GM21737 (cell line): ENCODE measurements at regions not wholly inside any gene's neighbourhood (a gene's known extent, or its start where the extent isn't known, plus 50 kb on each side); places are given as distances from the start of the nearest gene placed in this dataset.

ENCODE experiments used
- ATAC-seq: cut with Tn5 transposase; IDR thresholded peaks from one replicate; pipeline ENCODE4 v1.9.1; 2021; ENCODE audit warnings: mild to moderate bottlenecking, moderate library complexity; ENCODE audit not compliant: unreplicated experiment

DNA sequence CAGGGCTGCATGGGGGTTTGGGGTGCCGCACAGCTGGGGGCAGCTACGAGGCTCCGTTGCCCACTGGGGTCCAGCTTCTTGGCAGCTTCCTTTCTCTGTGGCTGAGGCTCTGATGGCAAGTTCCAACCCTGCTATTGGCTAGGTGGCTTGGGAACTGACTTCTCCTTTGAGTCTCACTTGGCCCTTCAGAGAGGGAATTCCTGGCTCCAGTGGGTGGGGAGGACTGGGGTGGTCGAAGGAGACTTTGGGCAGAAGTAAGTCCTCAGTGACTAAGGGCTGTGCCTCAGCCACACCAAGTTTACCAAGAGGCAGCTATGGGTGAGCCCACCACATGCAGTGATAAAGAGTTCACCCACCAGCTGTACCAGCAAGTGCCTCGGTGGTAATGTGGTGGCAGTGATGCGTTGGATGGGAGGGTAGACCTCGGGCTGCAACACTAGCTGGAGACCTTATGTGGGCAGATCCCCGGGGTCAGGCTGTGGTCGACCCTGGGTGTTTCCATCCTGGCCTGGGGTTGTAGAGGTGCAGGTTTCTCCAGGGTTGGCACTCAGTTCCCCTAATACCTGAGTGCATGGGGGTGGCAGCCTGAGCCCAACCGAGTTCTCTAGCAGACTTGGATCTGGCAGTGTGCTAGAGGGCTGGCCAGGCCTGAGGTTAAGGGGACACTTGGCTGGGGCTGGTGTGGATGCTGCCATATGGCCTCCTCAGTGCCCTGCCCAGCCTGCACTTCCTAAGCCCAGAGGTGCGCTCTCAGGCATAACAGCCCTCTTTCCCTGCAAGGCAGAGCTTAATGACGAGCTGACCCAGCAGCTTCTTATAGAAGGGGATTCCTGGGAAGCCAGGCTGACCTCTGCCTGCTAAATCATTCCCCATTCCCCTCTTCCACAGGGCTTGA, 197.0 kb upstream of the CADM1 start:
- no peak for ATAC-seq

DNA sequence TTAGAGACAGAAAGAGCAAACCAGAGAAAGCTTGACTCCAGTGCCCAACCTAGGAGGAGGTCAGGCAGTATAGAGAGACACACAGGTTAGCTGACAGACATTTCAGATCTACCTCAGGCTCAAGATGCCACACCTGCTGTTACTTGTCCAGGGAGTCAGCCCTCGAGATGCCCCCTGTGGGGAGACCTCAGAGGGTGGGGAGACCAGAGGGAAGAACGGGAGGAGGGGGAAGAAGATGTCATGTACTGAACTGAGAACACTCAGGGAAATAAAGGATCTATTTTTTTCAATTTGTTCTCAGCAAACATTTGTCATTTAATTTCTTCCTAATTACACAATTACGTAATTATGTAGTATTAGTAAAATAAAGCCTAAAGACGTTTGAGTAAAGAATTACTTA, 196.3 kb upstream of the CADM1 start:
- no peak for ATAC-seq

DNA sequence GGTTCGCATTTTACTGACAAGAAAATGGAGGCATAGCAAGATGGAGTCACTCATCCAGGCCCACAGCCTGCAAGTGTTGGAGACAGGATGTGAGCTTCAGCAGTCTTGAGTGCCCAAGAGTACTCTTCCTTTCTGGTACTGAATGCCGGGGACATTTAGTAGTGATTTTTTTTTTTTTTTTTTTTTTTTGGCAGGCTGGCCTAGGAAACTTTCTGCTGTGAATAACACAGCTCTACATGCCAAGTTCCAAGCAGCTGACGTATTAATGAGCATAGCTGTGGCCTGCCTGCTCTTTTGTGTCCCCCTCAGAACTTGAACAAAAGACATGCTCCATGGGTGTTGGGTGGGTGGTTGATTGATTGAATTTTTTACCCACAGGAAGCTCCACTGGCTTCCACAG, 195.5 kb upstream of the CADM1 start:
- ATAC-seq, result no peak

DNA sequence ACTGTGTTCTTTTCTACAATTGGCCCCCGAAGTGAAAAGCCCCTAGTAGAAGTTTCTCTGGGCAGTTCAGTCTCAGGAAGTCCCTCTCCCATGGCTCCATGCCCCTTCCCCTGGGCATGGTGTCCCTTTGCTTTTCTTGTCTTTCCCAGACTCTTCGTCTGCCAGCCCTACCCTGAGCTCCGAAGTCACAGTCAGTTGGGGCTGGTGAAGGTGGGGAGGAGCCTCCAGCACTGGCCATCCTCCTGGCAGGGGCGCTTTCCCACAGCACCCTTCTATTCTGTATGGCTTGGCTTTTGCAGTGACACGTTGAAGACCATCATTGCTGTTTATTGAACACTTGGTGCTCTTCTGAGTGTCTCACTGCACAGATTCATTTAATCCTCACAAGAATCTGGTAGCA, 195.1 kb upstream of the CADM1 start:
- no peak for ATAC-seq

DNA sequence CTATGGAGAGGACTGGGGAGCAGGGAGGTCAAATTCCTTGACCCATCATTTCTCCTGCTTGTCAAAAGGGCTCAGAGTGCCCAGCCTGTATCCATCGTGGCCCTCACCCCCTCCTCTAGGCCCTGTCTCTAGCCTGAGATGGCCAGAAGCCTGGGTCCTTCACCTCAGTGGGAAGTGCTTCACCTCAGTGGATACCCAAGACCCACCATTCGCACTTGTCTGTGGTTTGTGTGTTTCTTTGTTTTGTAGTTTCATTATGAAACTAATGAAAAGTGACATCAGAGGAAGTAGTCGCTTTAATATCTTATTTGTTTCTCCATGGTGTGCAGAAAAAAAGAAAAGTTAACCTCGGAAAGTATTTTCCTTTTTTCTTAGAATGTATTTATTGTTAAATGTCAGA, 194.0 kb upstream of the CADM1 start:
- ATAC-seq, result no peak

DNA sequence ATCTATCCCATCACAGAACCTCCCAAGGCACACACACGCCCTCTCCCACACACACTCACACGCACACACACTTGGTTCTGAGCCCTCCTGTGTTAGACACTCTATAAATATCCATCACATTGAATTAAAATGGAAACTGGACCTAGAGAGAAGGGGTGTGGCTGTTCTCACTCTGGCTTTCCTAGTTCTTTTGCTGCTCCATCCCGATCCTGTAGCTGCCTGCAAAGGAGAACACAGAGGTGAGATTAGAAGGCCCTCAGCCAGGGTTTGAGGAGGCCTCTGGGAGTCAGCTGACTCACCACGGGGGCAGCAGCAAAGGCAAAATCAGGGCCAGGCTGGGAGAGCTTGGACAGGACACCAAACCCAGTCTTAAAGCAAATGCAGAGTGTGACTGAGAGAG, 192.3 kb upstream of the CADM1 start:
- ATAC-seq, result no peak

DNA sequence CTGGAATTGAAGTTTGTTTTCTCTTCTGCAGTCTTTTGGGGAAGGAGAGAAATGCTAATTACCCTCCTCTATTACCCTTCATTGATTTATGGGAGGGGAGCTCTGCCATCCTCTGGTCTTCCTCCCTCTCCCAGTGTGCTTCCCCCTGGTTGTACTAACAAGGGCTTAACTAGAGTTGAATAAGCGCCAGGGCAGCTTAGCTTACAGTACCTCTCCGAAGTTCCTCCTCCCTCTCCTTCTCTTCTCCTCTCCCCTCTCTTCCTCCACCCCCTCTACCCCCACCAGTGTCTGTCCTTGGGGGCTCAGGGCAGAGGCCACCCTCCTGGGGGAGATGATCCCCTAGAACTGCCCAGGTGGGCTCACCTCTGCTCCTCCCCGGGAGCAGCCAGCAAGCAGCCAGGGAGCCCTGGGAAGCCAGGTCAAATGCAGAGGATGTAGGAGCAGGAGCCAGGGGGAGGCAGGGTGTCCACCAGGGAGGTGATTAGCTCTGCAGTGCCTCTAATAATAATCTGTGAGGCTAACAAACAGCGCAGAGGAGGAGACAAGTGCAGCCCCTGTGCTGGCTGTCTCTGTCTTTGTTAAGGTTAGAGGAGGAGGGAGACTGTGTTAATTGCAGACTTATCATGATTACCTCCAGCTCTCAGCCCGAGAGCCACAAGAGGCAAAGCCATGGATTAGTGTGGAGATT, 191.6 kb upstream of the CADM1 start:
- no peak for ATAC-seq

DNA sequence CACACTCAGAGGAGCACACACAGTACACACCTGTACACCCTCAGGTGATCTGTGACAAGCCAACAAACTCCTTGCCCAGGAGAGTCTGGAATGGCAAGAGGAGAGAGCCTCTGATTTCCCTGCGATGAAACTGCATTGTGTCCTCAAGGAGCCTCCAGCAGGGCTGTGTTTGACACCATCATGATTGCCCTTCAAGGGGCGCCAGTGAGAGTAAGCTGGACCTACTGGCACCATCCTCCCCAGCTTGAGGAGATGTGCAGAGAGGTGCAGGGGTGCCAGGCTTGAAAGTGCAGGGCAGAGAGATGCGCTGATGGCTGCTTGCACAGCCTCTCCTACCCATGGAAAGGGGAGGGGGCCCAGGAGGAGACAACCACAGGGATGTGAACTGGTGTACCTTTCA, 188.8 kb upstream of the CADM1 start:
- ATAC-seq, result no peak

DNA sequence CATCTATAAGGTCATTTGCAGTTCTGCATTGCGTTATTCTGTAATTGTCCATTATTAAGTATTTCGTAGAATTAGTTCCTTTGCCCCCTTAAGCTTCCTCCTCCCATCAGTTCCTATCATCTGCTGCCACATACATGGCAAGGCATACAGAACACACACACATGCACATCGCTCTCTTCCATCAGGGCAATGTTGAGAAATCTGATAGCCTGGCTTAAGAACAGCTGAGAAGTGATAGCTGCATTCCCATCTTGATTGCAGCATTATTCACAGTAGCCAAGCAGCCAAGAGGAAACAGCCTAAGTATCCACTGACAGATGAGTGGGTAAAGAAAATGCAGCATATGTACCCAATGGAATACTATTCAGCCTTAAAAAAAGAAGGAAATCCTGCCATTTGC, 186.8 kb upstream of the CADM1 start:
- ATAC-seq, result no peak

DNA sequence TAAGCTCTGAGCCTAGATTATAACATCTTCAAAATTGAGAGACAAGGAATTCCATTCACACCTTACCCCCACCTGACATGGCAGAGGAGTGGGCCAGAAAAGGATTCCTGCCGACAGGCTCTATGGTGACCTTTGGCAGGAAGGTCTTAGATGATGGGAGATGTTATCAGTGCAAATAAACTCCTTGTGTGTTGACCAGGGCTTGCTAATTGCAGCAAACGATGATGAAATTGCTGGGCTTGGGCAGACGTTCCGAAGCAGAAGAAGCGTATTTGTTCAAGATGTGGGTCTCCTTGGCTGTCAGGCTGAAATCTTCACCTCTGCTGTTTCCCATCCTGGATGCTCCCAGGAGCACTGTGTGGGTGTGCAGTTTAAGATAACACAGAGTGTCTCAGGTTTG, 183.7 kb upstream of the CADM1 start:
- ATAC-seq, result no peak

DNA sequence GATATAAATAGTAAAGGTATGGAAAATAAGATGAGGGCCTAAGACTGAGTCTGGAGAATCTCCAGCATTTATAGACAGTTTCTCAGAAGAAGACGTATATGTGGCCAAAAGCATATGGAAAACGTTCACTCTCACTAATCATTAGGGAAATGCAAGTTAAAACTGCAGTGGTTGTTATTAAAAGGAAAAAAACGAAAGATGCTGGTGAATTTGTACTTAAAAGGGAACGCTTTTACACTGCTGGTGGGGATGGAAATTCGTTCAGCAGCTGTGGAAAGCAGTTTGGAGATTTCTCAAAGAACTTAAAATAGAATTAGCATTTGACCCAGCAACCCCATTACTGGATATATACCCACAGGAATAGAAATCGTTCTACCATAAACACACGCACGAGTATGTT, 180.5 kb upstream of the CADM1 start:
- no peak for ATAC-seq

DNA sequence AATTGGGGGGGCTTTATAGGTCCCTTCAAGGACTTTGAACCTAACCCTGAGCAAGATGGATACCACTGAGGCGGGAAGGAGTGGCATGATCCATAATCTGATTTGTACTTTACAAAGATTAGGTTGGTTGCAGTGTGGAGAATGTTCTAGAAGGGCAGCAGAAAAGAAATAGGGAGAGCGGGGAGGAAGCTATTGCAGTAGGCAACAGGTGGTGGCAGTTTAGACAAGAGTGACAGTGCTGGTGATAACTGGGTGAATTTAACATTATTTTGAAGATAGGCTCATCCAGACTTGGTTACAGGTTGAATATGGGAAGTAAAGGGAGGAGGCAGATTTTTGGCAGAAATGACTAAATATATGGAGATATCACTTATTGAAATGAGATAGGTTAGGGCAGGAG, 179.9 kb upstream of the CADM1 start:
- ATAC-seq, result no peak

DNA sequence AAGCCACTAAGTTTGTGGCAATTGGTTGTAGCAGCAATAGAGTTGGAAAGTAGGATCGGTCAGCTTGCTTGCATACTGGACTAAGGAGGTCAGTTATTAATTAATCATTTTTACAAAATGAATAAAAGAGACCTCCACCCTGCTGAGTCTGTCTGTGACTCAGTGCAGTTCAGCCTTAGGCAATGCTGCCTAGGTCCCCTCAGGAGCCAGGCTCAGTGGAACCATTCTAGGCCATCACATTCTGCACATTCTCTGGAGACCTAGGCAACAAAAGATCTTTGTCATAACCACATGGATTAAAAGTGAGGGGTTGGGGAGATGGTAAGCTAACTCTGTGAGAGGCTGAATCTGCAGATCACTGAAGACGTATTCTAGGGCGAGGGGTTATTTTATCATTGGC, 178.7 kb upstream of the CADM1 start:
- no peak for ATAC-seq

DNA sequence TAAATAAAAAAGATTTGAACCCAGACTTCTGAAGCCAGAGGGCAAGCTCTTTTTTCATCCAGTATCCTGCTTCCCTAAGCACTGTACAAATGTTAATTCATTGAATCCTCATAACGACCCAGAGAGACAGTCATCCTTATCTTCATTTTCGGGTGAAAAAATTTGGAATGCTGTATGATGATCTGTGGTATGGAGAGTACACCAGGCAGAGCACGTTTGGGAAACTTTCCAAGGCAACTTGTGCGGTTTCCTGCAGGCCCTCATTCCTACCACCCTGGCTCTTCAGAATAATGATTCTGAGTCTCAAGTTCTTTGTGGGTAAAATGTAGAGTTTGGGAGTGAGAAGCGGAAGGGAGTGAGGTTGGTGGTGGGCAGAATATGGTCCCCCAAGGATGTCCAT, 177.9 kb upstream of the CADM1 start:
- no peak for ATAC-seq

DNA sequence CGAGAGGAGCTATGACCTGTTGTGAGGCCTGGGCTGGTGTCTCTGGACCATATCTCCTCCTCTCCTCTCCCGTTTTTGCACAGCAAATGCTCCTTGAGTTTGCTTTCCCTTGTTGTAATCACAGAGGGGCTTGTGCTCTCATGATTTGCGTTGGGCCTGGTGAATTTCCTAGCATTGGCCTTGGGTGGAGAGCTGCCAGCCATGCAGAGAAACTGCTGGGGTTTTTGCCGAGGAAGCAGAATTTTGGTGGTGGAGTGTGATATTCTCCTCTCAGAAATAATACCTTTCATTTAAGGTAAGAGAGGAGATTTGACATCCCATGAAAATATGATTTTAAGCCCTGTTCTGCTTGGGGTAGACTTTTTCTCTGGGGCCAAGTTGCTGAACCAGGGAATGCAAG, 175.7 kb upstream of the CADM1 start:
- ATAC-seq, result no peak

DNA sequence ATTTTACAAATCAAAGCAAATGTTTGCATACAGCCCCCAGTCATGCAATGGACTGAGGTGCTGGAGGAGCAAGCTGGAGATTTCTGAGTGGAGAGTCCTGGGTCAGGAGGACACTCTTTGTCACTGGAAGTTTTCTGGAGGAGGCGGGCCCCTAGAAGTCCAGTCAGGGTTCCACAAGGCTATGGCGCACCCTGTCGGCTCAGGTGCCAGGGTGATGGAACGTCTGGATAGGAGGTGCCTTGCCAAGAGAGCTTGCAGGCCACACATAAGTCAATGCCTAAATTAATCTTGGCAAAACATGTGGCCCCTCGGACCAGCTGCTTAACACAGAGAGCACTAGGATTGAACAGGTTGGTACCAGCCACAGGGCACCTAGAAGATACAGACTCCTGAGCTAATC, 174.7 kb upstream of the CADM1 start:
- no peak for ATAC-seq

DNA sequence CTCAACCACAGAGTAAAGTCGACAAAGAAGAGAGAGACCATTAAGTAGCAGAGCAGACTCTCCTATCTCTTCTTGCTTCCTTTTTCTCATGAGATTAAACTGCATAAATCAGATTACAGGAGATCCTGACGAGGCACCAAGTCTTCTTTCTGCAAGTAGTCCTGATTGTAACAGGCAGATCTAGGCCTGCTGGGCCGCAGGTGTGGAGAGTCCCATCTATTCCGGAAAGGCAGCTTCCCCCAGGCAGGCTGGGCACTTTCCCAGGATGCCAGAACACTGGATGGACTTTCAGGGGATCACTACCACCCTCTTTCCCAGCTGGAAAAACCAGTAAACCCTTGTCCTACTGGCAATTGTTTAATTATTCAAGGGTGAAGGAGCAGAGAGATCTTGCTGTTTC, 173.0 kb upstream of the CADM1 start:
- ATAC-seq, result no peak

DNA sequence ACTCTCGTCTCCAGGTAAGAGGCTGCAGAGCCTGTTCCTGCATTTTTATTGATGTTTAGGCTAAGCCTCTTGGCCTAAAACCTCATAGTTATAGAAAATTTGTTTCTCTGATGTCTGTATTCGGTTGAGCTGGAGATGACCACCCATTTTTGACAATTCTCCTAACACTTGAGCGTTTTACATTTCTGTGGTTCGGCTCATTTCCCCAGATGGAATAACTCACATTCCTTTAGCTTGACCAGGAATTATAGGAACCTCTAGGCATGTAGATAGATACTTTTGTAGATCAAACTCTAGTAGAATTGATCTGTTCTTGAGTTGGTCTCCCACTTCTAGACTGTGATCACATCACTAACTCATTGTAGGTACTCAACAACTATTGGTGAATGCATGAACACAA, 172.6 kb upstream of the CADM1 start:
- no peak for ATAC-seq

DNA sequence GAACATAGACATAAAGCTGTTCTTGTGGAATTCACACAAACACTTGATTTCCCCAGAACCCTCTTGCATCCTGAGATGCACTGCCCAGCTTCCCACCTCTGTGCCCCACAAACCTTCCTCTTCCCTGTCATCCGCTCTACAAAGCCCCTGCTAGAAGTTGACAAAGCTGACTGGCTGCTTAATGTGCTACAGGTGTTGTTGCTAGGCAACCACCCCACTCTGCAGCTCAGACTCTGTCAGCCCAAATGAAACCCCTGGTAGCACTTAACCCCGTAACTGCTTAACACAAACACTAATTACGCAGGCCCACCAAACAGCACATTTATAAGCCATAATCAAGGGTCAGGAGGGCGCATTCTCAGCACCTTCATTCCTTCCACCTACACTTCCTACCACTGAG, 172.0 kb upstream of the CADM1 start:
- ATAC-seq, result no peak

DNA sequence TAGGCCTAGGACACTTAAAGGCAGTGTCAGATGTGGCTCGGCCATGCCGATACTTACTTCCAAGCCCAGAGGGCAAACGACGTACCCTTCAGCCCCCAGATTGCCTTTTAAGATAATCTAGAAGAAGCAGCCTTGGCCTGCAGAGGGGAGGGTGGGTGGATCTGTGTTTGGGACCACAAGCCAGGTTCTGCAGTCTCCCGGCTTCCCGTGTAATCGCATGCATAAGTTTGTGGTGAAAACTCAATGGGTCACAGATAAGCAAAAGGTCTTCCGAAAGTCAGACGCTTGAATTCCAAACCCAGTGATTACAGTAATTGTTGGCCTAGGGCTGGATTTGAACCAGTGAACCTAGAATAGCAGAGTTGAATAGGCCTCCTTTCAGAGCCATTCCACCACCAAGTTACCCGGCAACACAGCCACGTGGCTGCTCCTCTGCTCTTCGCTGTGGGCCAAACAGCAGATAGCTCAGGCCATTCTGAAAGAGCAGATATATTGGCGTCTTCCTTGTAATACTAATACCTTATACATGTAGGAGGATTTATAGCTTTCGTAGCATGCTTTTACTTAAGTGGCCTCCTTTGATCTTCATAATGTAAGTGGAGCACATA, 170.8 kb upstream of the CADM1 start:
- no peak for ATAC-seq

DNA sequence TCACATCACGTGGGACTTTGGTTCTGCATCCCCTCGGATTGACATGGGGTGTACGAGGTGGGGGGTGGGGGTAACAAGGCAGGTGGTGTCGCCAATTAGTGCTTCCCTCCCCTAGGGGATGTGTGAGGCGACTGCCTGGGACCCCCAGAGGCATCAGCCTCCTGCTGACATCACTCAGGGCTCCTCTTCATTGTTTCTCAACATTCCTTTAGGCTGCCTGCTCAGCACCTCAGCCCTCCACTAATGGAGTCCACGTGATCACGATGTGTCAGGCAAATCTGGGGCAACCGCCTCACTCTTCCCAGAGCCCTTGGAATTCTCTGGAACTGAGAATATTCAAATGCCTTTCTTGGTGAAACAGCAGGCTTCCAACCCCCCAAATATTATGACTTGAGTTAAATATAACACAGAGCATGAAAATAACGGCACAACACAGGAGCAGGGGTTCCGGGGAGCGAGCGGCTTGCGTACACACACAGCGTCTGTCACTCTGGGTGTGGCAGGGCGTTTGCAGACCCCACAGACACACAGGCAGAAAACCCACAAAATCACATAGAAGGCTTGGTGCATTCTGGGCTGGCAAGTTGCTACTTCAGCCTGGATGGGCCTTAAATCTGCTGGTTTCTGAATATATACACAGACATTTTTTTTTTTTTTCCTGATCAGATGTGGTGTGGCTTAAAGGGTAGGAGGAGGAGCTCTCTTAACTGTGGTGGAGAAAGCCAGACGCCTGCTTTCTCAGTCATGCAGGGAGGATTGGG, 170.1 kb upstream of the CADM1 start:
- no peak for ATAC-seq
